HG03565 (cell line): ENCODE measurements at regions not wholly inside any gene's neighbourhood (a gene's known extent, or its start where the extent isn't known, plus 50 kb on each side); places are given as distances from the start of the nearest gene placed in this dataset.
A peak's percentile ranks its signal among the peaks of the same experiment; 100 is the strongest.

Experiments
- ATAC-seq: cut with Tn5 transposase; IDR thresholded peaks from one replicate; pipeline ENCODE4 v1.9.1; 2021; ENCODE audit warnings: mild to moderate bottlenecking, moderate library complexity; ENCODE audit not compliant: unreplicated experiment

DNA sequence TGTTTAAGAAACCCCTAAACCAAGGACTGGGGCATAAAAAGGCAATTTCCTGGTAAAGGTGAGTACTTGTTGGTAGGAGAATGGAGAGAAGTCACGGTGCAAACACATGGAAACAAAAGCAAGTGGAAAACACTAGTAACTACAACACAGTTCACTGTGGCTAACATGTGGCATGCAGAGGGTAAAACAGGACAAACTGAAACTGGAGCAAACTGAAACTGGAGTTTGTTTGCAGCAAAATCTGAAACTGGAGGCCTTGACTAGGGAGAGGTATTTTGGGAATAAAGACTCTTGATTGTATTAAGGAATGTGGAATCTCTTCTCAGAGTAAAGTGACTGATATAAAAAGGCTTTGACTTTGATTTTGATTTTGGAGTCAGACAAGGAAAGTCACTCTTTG, 376.3 kb upstream of the PRMT6 start:
- ATAC-seq = no peak

- no peak for ATAC-seq
Observed at GRCh38 chr1:106680776-106681344, 375.6 kb upstream of the PRMT6 start.

- ATAC-seq = no peak
Observed at GRCh38 chr1:106681939-106682522, 374.4 kb upstream of the PRMT6 start.

DNA sequence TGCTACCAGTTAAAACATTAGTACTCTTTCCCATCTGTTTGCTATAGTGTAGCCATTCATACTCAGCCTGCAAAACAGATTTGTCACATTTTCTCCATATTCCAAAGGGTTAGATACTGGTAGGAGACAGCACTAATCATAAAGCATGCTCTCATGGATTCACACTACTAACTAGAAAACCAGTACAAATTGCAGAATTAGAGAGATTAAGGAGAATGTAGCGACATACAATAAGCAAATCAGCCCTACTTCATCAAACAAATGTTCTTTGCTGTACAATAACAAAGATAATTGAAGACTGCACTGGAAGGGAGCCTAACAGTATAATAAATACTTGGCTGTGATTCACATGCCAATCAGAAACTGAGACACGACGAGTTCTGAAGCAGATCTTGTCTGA, 368.0 kb upstream of the PRMT6 start:
- no peak for ATAC-seq

DNA sequence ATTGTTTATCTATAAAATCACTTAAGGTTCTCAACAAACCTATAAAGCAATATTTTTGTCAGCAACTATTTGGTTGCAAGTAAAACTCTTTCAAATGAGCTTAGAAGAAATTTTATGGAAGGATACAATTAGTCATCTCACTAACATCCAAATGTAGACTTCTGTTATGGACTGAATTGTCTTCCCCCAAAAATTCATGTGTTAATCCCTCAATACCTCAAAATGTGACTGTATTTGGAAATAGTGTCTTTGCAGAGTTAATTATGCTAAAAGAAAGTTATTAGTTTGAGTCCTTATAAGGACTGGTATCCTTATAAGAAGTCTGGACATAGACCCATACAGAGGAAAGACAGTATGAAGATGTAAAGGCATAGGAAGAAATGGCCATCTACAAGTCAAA, 357.8 kb upstream of the PRMT6 start:
- ATAC-seq = no peak

GRCh38 chr1:106699433-106699832, 357.0 kb upstream of the PRMT6 start:
- ATAC-seq = no peak

DNA sequence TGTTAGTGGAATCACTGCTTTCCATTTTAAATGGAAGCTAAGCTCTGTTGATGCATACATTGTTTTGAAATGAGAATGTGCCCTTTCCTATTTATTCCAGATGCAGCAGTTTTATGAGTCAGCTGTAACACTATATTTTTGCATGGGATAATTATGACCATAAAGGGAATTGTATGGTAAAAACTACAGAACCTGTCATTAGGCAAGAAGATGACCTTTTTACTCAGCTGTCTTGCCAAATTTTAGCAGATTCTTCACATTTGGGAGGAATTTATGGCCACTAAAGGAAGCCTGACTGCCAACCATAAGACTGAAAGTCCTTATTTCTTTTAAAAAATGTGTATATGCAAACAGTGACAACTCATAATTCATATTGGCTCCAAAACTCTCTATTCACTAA, 356.3 kb upstream of the PRMT6 start:
- ATAC-seq = no peak

DNA sequence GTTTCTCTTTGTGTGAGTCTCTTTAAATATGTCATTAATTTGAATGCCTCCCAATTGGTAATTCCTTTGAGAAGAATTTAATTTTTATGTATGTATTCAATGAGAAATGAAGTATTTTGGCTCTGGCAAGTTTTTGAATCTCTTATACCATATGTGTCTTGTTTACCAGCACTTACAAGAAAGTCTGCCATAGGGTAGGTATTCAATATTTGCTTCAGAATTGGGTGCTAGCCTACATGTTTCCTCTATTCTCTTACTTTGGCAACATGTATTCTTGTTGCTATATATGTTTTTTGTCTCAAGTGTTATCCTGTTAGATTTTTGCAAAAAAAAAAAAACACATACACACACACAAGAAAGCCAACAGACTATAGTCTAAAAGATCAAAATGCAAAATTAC, 350.5 kb upstream of the PRMT6 start:
- no peak for ATAC-seq

DNA sequence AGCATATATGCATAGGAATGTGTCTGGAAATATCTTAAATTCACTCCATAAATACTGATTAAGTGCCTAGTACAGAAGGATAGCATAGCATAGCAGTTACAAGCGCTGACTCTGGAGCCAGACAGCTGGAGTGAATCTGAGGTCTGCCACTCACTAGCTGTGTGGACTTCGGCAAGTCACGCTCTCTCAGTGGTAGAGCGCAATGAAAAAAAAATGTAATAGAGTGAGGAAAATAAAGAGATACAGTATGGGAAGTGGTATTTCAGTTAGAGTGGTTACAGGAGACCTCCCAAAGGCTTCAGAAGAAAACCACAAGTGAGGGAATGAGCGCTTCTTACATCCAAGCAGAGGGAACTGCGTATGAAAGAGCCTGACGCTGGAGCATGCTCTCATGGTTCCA, 338.9 kb upstream of the PRMT6 start:
- ATAC-seq = no peak

- no peak for ATAC-seq
Observed at GRCh38 chr1:106721790-106722189, 334.7 kb upstream of the PRMT6 start.

- no peak for ATAC-seq
Observed at GRCh38 chr1:106722466-106722865, 334.0 kb upstream of the PRMT6 start.

- peak; percentile 96 for ATAC-seq
Observed at GRCh38 chr1:106727171-106727570, 329.3 kb upstream of the PRMT6 start.

- ATAC-seq = no peak
Observed at GRCh38 chr1:106746448-106747085, 309.9 kb upstream of the PRMT6 start.

- no peak for ATAC-seq
Observed at GRCh38 chr1:106747232-106747631, 309.2 kb upstream of the PRMT6 start.

DNA sequence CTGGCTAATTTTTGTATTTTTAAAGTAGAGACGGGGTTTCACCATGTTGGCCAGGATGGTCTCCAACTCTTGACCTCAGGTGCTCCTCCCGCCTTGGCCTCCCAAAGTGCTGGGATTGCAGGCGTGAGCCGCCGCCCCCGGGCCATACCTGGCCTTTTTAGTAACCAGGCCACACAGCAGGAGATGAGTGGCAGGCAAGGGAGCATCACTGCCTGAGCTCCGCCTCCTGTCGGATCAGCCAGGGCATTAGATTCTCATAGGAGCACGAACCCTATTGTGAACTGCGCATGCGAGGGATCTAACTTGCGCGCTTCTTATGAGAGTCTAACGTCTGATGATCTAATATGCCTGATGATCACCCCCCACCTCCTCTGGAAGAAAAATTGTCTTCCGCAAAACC, 308.7 kb upstream of the PRMT6 start:
- ATAC-seq = no peak

- no peak for ATAC-seq
Observed at GRCh38 chr1:106748606-106749005, 307.9 kb upstream of the PRMT6 start.

DNA sequence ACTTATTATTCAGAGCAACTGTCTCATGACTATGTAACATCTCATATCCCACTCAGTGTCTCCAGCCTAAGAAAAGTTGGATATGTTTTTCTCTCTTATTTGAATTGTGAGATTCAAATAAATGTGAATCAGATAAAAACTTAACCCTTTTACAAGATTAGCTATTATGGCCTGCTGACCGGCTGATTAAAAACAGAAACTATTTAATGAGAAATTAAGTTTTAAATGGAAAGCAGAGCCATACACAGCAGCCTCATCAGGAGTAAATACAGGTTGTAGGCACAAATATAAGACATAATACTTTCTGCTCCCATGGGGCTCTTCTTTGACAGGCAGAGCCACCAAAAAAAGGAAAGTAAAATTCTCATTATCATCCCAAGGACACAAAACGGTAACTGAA, 307.0 kb upstream of the PRMT6 start:
- no peak for ATAC-seq

GRCh38 chr1:106749906-106750305, 306.6 kb upstream of the PRMT6 start:
- ATAC-seq = no peak

GRCh38 chr1:106751002-106751401, 305.5 kb upstream of the PRMT6 start:
- no peak for ATAC-seq

- no peak for ATAC-seq
Observed at GRCh38 chr1:106753066-106753465, 303.4 kb upstream of the PRMT6 start.

GRCh38 chr1:106754957-106755356, 301.5 kb upstream of the PRMT6 start:
- ATAC-seq = no peak

GRCh38 chr1:106755682-106756406, 300.6 kb upstream of the PRMT6 start:
- no peak for ATAC-seq
